Liver (tissue), 8 donors: ENCODE measurements at regions not wholly inside any gene's neighbourhood (a gene's known extent, or its start where the extent isn't known, plus 50 kb on each side); places are given as distances from the start of the nearest gene placed in this dataset.

Experiments
- DNase-seq: peaks from one replicate; pipeline ENCODE4 v3.0.0-alpha.2; 2017; ENCODE audit warnings: low spot score
- H3K27ac ChIP-seq, 2 donors: one replicate each; pipeline ENCODE4 v1.7.0; 2013; ENCODE audit warnings: inconsistent platforms in 2 of 2, low read length in 2 of 2, control low read depth in 1 of 2, low read depth in 1 of 2, mild to moderate bottlenecking in 1 of 2
- H3K27me3 ChIP-seq, 4 donors: one replicate each; pipeline versions ENCODE4 v1.6.1 to v1.7.0; 2013; ENCODE audit warnings: low read length in 3 of 4, inconsistent platforms in 1 of 4, mild to moderate bottlenecking in 1 of 4, moderate library complexity in 1 of 4; ENCODE audit not compliant: control insufficient read depth in 4 of 4, insufficient read depth in 4 of 4
- H3K36me3 ChIP-seq, 4 donors: one replicate each; pipeline versions ENCODE4 v1.6.1 to v1.7.0; 2013; ENCODE audit warnings: low read length in 3 of 4, mild to moderate bottlenecking in 3 of 4, low read depth in 1 of 4, moderate library complexity in 1 of 4; ENCODE audit not compliant: control insufficient read depth in 4 of 4, insufficient read depth in 3 of 4
- H3K4me1 ChIP-seq, 4 donors: one replicate each; pipeline versions ENCODE4 v1.6.1 to v1.7.0; 2013; ENCODE audit warnings: low read length in 3 of 4, mild to moderate bottlenecking in 3 of 4, moderate library complexity in 1 of 4; ENCODE audit not compliant: control insufficient read depth in 4 of 4, insufficient read depth in 4 of 4
- H3K4me3 ChIP-seq, 3 donors: one replicate each; pipeline versions ENCODE4 v1.6.1 to v1.7.0; 2013; ENCODE audit warnings: low read length in 3 of 3, control low read depth in 1 of 3, low read depth in 1 of 3, mild to moderate bottlenecking in 1 of 3
- H3K9ac ChIP-seq, 2 donors: one replicate each; pipeline ENCODE4 v1.7.0; 2013; ENCODE audit warnings: low read length in 2 of 2, mild to moderate bottlenecking in 2 of 2, moderate library complexity in 2 of 2, control low read depth in 1 of 2, low read depth in 1 of 2
- H3K9me3 ChIP-seq, 4 donors: one replicate each; pipeline versions ENCODE4 v1.6.1 to v1.7.0; 2013; ENCODE audit warnings: low read length in 3 of 4; ENCODE audit not compliant: control insufficient read depth in 4 of 4
- FOXA2 ChIP-seq: IDR thresholded peaks from 2 replicates; pipeline ENCODE4 v1.6.1; 2016; ENCODE audit warnings: antibody characterized with exemption
- HNF4A ChIP-seq, 2 donors: conservative IDR thresholded peaks; 2 replicates each; pipeline ENCODE4 v1.6.1; 2016; ENCODE audit warnings: antibody characterized with exemption in 2 of 2, mild to moderate bottlenecking in 2 of 2
- HNF4G ChIP-seq: IDR thresholded peaks from 2 replicates; pipeline ENCODE4 v1.6.1; 2016; ENCODE audit warnings: antibody characterized with exemption
- JUND ChIP-seq, 2 donors: IDR thresholded peaks; 2 replicates each; pipeline ENCODE4 v1.6.1; 2016; ENCODE audit warnings: antibody characterized with exemption in 2 of 2
- RXRA ChIP-seq, 2 donors: IDR thresholded peaks; 2 replicates each; pipeline ENCODE4 v1.6.1; 2017 to 2018; ENCODE audit warnings: antibody characterized with exemption in 2 of 2, mild to moderate bottlenecking in 1 of 2
- SP1 ChIP-seq: IDR thresholded peaks from 2 replicates; pipeline ENCODE4 v1.6.1; 2018; ENCODE audit warnings: antibody characterized with exemption, mild to moderate bottlenecking
- ZBTB33 ChIP-seq: IDR thresholded peaks from 2 replicates; pipeline ENCODE4 v1.6.1; 2016; ENCODE audit warnings: antibody characterized with exemption
- WGBS: extraction: QIAGEN DNeasy Blood & Tissue Kit; methylation state at CpG from one replicate; pipeline ENCODE4 v1.1.7; 2013; 5-methylcytosine and 5-hydroxymethylcytosine counted together
- TF ChIP-seq, protein P1 (sequence below): IDR thresholded peaks from 2 replicates; pipeline ENCODE4 v1.6.1; 2016; ENCODE audit warnings: antibody characterized with exemption, mild to moderate bottlenecking
- TF ChIP-seq, protein P2 (sequence below): fragments of 150-350 bp; IDR thresholded peaks from 2 replicates; pipeline ENCODE4 v1.5.1; 2017; ENCODE audit warnings: improper control_type of control experiment, low read depth, low read length; ENCODE audit not compliant: missing input control
- donor health status: healthy.
- donor health status: healthy.
- donor health status: healthy.
- donor health status: healthy.
- donor health status: healthy.

DNA sequence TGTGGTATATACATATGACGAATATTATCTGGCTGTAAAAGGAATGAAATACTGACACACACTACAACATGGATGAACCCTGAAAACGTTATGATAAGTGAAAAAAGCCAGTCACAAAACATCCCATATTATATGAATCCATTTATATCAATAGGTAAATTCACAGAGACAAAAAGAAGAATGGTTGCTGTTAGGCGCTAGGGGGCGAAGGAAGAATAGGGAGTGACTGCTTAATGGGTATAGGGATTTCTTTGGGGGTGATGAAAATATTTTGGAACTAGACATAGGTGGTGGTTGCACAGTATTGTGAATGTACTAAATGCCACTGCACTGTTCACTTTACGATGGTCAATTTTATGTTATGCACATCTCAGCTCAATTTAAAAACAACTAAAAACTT is 96.4 kb upstream of the EGFL6 start:
- H3K27ac ChIP-seq = no peak overlapping the region
- peaks cover 0 to 4% (median 0%) of the 10 kb centered on the region in 4 donors for H3K27me3 ChIP-seq
- WGBS = 79% methylated on average over 5 of the region's 5 CpGs

DNA sequence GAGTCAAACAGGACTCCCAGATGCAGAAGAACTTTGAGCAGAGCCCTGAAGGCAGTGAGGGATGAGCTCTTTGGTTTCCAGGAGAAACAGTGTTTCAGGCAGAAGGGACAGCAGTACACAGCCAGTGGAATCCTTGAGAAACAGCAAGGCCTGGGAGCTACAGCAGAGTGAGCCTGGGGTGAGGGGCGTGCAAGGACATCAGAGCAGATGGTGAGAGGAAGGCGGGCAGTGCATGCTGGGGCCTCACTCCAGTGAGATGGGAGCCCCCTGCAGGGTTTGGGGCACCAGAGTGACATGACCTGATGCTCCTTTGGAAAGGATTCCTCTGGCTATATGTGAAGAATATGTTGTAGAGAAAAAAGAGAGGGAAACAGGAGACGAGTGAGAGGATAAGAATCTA is 98.1 kb upstream of the EGFL6 start:
- Histone ChIP-seq H3K9ac (no peak overlapping the region), H3K4me1 (no peaks in the 10 kb centered on the region), H3K27ac (no peak overlapping the region), H3K9me3 (no peaks in the 10 kb centered on the region), H3K36me3 (no peaks in the 10 kb centered on the region), H3K27me3 (peaks cover 0 to 4% (median 0%) of the 10 kb centered on the region in 4 donors), H3K4me3 (no peak overlapping the region)
- TF ChIP-seq, protein P1, sequence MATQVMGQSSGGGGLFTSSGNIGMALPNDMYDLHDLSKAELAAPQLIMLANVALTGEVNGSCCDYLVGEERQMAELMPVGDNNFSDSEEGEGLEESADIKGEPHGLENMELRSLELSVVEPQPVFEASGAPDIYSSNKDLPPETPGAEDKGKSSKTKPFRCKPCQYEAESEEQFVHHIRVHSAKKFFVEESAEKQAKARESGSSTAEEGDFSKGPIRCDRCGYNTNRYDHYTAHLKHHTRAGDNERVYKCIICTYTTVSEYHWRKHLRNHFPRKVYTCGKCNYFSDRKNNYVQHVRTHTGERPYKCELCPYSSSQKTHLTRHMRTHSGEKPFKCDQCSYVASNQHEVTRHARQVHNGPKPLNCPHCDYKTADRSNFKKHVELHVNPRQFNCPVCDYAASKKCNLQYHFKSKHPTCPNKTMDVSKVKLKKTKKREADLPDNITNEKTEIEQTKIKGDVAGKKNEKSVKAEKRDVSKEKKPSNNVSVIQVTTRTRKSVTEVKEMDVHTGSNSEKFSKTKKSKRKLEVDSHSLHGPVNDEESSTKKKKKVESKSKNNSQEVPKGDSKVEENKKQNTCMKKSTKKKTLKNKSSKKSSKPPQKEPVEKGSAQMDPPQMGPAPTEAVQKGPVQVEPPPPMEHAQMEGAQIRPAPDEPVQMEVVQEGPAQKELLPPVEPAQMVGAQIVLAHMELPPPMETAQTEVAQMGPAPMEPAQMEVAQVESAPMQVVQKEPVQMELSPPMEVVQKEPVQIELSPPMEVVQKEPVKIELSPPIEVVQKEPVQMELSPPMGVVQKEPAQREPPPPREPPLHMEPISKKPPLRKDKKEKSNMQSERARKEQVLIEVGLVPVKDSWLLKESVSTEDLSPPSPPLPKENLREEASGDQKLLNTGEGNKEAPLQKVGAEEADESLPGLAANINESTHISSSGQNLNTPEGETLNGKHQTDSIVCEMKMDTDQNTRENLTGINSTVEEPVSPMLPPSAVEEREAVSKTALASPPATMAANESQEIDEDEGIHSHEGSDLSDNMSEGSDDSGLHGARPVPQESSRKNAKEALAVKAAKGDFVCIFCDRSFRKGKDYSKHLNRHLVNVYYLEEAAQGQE = no peak
- TF ChIP-seq HNF4A (conservative IDR thresholded peaks at IDR 0.05) (no peak), ZBTB33 (no peak)
- WGBS = 87% methylated on average over 3 of the region's 3 CpGs
- DNase-seq = no peak

More for the DNA sequence above, 96.4 kb upstream of the EGFL6 start:
- Histone ChIP-seq H3K36me3 (no peaks in the 10 kb centered on the region), H3K4me1 (no peaks in the 10 kb centered on the region), H3K9ac (no peak overlapping the region), H3K9me3 (no peaks in the 10 kb centered on the region), H3K4me3 (no peak overlapping the region)
- no peak for DNase-seq
- TF ChIP-seq JUND (IDR thresholded peaks at IDR 0.05) = no peak
- TF ChIP-seq, protein P2, sequence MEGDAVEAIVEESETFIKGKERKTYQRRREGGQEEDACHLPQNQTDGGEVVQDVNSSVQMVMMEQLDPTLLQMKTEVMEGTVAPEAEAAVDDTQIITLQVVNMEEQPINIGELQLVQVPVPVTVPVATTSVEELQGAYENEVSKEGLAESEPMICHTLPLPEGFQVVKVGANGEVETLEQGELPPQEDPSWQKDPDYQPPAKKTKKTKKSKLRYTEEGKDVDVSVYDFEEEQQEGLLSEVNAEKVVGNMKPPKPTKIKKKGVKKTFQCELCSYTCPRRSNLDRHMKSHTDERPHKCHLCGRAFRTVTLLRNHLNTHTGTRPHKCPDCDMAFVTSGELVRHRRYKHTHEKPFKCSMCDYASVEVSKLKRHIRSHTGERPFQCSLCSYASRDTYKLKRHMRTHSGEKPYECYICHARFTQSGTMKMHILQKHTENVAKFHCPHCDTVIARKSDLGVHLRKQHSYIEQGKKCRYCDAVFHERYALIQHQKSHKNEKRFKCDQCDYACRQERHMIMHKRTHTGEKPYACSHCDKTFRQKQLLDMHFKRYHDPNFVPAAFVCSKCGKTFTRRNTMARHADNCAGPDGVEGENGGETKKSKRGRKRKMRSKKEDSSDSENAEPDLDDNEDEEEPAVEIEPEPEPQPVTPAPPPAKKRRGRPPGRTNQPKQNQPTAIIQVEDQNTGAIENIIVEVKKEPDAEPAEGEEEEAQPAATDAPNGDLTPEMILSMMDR = no peak
- TF ChIP-seq, protein P1 = no peak
- TF ChIP-seq HNF4G = no peak
- no peak for TF ChIP-seq HNF4A (conservative IDR thresholded peaks at IDR 0.05)
- TF ChIP-seq FOXA2 = no peak
- TF ChIP-seq RXRA (IDR thresholded peaks at IDR 0.05) = no peak
- no peak for TF ChIP-seq SP1
